K562 (cell line): ENCODE measurements at regions not wholly inside any gene's neighbourhood (a gene's known extent, or its start where the extent isn't known, plus 50 kb on each side); places are given as distances from the start of the nearest gene placed in this dataset.

Source experiments
- BCLAF1 ChIP-seq, 2 experiments: fragments of 450-650 bp in 1 of 2; IDR thresholded peaks; 2 replicates each; pipeline ENCODE4 v1.6.1; 2011 to 2017; ENCODE audit warnings: low read depth in 2 of 2, antibody characterized with exemption in 1 of 2, borderline replicate concordance in 1 of 2, low read length in 1 of 2, mild to moderate bottlenecking in 1 of 2, mixed read lengths in 1 of 2; ENCODE audit not compliant: control insufficient read depth in 1 of 2
- CBFA2T2 ChIP-seq: fragments of 450-650 bp; conservative IDR thresholded peaks from 2 replicates; pipeline ENCODE4 v1.6.1; 2017; ENCODE audit warnings: mild to moderate bottlenecking
- CBFA2T3 ChIP-seq: fragments of 450-650 bp; IDR thresholded peaks from 2 replicates; pipeline ENCODE4 v1.6.1; 2017
- CREB1 ChIP-seq, 2 experiments: sonication (generic) in 1 of 2; formaldehyde crosslinking in 1 of 2; IDR thresholded peaks; 2 replicates each; pipeline versions ENCODE4 v1.6.1 to v1.8.0; 2012 to 2022; ENCODE audit warnings: inconsistent platforms in 1 of 2, mild to moderate bottlenecking in 1 of 2, missing genetic modification reagents in 1 of 2, moderate library complexity in 1 of 2
- DMBX1 ChIP-seq: fragments of 250-450 bp; sonication (Bioruptor Pico); IDR thresholded peaks from 2 replicates; pipeline ENCODE4 v1.8.0; 2022; ENCODE audit warnings: inconsistent platforms, mild to moderate bottlenecking, moderate library complexity, borderline replicate concordance
- E2F3 ChIP-seq: fragments of 250-450 bp; sonication (Bioruptor Pico); IDR thresholded peaks from 2 replicates; pipeline ENCODE4 v1.4.0; 2020; ENCODE audit warnings: mild to moderate bottlenecking
- ESRRA ChIP-seq: fragments of 450-650 bp; IDR thresholded peaks from 2 replicates; pipeline ENCODE4 v1.6.1; 2014; ENCODE audit warnings: low read depth, mild to moderate bottlenecking, moderate library complexity, borderline replicate concordance
- ETV1 ChIP-seq: fragments of 450-650 bp; conservative IDR thresholded peaks from 2 replicates; pipeline ENCODE4 v1.6.1; 2016; ENCODE audit warnings: missing genetic modification characterization, control low read depth, low read depth, missing compliant biosample characterization
- ETV5 ChIP-seq: sonication (generic); formaldehyde crosslinking; IDR thresholded peaks from 2 replicates; pipeline ENCODE4 v1.4.0; 2020; ENCODE audit warnings: low read depth, mild to moderate bottlenecking, missing genetic modification reagents
- KDM1A ChIP-seq, 2 experiments: fragments of 450-650 bp; IDR thresholded peaks; 2 replicates each; pipeline ENCODE4 v1.6.1; 2016; ENCODE audit warnings: mild to moderate bottlenecking in 2 of 2
- KDM4B ChIP-seq, 2 experiments: fragments of 450-650 bp in 1 of 2; sonication (generic) in 1 of 2; IDR thresholded peaks; 2 replicates each; pipeline ENCODE4 v1.6.1; 2016 to 2017; ENCODE audit warnings: borderline replicate concordance in 2 of 2, antibody characterized with exemption in 1 of 2, low read depth in 1 of 2, mild to moderate bottlenecking in 1 of 2
- MLX ChIP-seq, 2 experiments: fragments of 450-650 bp in 1 of 2; sonication (generic) in 1 of 2; formaldehyde crosslinking; conservative IDR thresholded peaks; 2 replicates each; pipeline versions ENCODE4 v1.4.0 to v1.8.1; 2020 to 2022; ENCODE audit warnings: mild to moderate bottlenecking in 1 of 2, missing genetic modification reagents in 1 of 2
- PHB2 ChIP-seq: fragments of 450-650 bp; IDR thresholded peaks from 2 replicates; pipeline ENCODE4 v1.6.1; 2017; ENCODE audit warnings: low read depth
- PTTG1 ChIP-seq: fragments of 450-650 bp; IDR thresholded peaks from 2 replicates; pipeline ENCODE4 v1.6.1; 2016; ENCODE audit warnings: low read depth, mild to moderate bottlenecking, missing genetic modification characterization, missing compliant biosample characterization
- PURB ChIP-seq: sonication (generic); formaldehyde crosslinking; IDR thresholded peaks from 2 replicates; pipeline ENCODE4 v1.9.0; 2021; ENCODE audit warnings: low read depth, mild to moderate bottlenecking, missing genetic modification reagents
- RBM22 ChIP-seq: fragments of 200-400 bp; formaldehyde crosslinking; IDR thresholded peaks from 2 replicates; pipeline ENCODE4 v1.6.1; 2018; ENCODE audit warnings: low read length, low read depth; ENCODE audit not compliant: poor library complexity, severe bottlenecking
- RBM39 ChIP-seq: fragments of 200-400 bp; formaldehyde crosslinking; optimal IDR thresholded peaks from 2 replicates; pipeline ENCODE3; 2018; ENCODE audit warnings: low read depth, low read length
- RFX7 ChIP-seq: fragments of 250-450 bp; sonication (Bioruptor Pico); IDR thresholded peaks from 2 replicates; pipeline ENCODE4 v1.5.1; 2021; ENCODE audit warnings: mild to moderate bottlenecking
- SRF ChIP-seq, 2 experiments: fragments of 250-450, 450-650 bp in 1 of 2; sonication (Bioruptor Pico) in 1 of 2; sonication (generic) in 1 of 2; formaldehyde crosslinking; IDR thresholded peaks; 2 replicates each; pipeline versions ENCODE4 v1.5.0 to v1.5.1; 2020 to 2022; ENCODE audit warnings: mild to moderate bottlenecking in 1 of 2, missing genetic modification reagents in 1 of 2
- TAF15 ChIP-seq: fragments of 200-400 bp; formaldehyde crosslinking; IDR thresholded peaks from 2 replicates; pipeline ENCODE4 v1.6.1; 2017; ENCODE audit warnings: mild to moderate bottlenecking, low read depth, low read length, moderate library complexity
- TEAD2 ChIP-seq: fragments of 450-650 bp; IDR thresholded peaks from 2 replicates; pipeline ENCODE4 v1.6.1; 2016; ENCODE audit warnings: missing genetic modification characterization, control low read depth, missing compliant biosample characterization
- TFAM ChIP-seq: fragments of 250-450 bp; sonication (Bioruptor Pico); conservative IDR thresholded peaks from 2 replicates; pipeline ENCODE4 v1.5.0; 2021; ENCODE audit warnings: mild to moderate bottlenecking, moderate library complexity
- ZBTB8A ChIP-seq: fragments of 450-650 bp; IDR thresholded peaks from 2 replicates; pipeline ENCODE4 v1.6.1; 2018; ENCODE audit warnings: mild to moderate bottlenecking, moderate library complexity; ENCODE audit not compliant: partially characterized antibody
- ZNF143 ChIP-seq: sonication (generic); formaldehyde crosslinking; IDR thresholded peaks from 2 replicates; pipeline ENCODE4 v1.9.0; 2022; ENCODE audit warnings: mild to moderate bottlenecking, missing genetic modification reagents
- ZNF408 ChIP-seq: fragments of 250-450 bp; sonication (Bioruptor Pico); IDR thresholded peaks from 2 replicates; pipeline ENCODE4 v1.4.0; 2020; ENCODE audit warnings: low read depth, mild to moderate bottlenecking, moderate library complexity
- ZNF444 ChIP-seq: fragments of 250-450 bp; sonication (Bioruptor Pico); IDR thresholded peaks from 2 replicates; pipeline ENCODE4 v1.4.0; 2020; ENCODE audit warnings: mild to moderate bottlenecking, moderate library complexity
- ZNF507 ChIP-seq: conservative IDR thresholded peaks from 2 replicates; pipeline ENCODE4 v1.6.1; 2017; ENCODE audit warnings: missing genetic modification characterization, missing compliant biosample characterization
- ZNF717 ChIP-seq: fragments of 250-450 bp; sonication (Bioruptor Pico); IDR thresholded peaks from 2 replicates; pipeline ENCODE4 v1.5.0; 2021

GRCh38 chr14:103250874-103251273, 83.2 kb upstream of the EIF5 start (continued):
- TF ChIP-seq MLX (CRISPR knock-in tag; conservative IDR thresholded peaks at IDR 0.05) (no peak), ZNF717 (no peak), ZNF507 (tag) (no peak), RBM22 (no peak), PHB2 (no peak), SRF (CRISPR knock-in tag; IDR thresholded peaks at IDR 0.05) (no peak), BCLAF1 (IDR thresholded peaks at IDR 0.05; ENCODE audit: borderline replicate concordance in 1 of 2, control insufficient read depth in 1 of 2, low read depth in 2 of 2, low read length in 1 of 2) (no peak), RBM39 (no peak), PTTG1 (tag) (peak; percentile 56; the same call in 1 of the 2 replicates), TAF15 (no peak), TEAD2 (tag) (0 out of 2 replicates have a peak, but pooled peaks have one; percentile 6), DMBX1 (CRISPR knock-in tag) (peak; percentile 23; the same call in 1 of the 2 replicates), RFX7 (CRISPR knock-in tag) (no peak), KDM4B (IDR thresholded peaks at IDR 0.05; ENCODE audit: borderline replicate concordance in 2 of 2, low read depth in 1 of 2) (no peak), ETV5 (CRISPR knock-in tag) (no peak), CBFA2T3 (peak; percentile 65), TFAM (no peak), ZBTB8A (no peak), CREB1 (IDR thresholded peaks at IDR 0.05) (no peak), CREB1 (CRISPR knock-in tag; IDR thresholded peaks at IDR 0.05) (no peak), ZNF444 (no peak), ZNF408 (CRISPR knock-in tag) (no peak), PURB (CRISPR knock-in tag) (no peak), ESRRA (0 out of 2 replicates have a peak, but pooled peaks have one; percentile 49), E2F3 (CRISPR knock-in tag) (no peak), ETV1 (no peak), KDM1A (IDR thresholded peaks at IDR 0.05) (no peak), CBFA2T2 (0 out of 2 replicates have a peak, but pooled peaks have one; percentile 35), ZNF143 (CRISPR knock-in tag) (no peak)
